GM18867 (cell line): ENCODE measurements at regions not wholly inside any gene's neighbourhood (a gene's known extent, or its start where the extent isn't known, plus 50 kb on each side); places are given as distances from the start of the nearest gene placed in this dataset.
"Not testable (repeated sequence)": the region's sequence is repeated elsewhere in the genome, so short reads cannot be mapped to it uniquely, and the experiment has no call there.

Source experiments
- ATAC-seq: cut with Tn5 transposase; IDR thresholded peaks from one replicate; pipeline ENCODE4 v1.9.1; 2021; ENCODE audit warnings: mild to moderate bottlenecking, moderate library complexity; ENCODE audit not compliant: unreplicated experiment

DNA sequence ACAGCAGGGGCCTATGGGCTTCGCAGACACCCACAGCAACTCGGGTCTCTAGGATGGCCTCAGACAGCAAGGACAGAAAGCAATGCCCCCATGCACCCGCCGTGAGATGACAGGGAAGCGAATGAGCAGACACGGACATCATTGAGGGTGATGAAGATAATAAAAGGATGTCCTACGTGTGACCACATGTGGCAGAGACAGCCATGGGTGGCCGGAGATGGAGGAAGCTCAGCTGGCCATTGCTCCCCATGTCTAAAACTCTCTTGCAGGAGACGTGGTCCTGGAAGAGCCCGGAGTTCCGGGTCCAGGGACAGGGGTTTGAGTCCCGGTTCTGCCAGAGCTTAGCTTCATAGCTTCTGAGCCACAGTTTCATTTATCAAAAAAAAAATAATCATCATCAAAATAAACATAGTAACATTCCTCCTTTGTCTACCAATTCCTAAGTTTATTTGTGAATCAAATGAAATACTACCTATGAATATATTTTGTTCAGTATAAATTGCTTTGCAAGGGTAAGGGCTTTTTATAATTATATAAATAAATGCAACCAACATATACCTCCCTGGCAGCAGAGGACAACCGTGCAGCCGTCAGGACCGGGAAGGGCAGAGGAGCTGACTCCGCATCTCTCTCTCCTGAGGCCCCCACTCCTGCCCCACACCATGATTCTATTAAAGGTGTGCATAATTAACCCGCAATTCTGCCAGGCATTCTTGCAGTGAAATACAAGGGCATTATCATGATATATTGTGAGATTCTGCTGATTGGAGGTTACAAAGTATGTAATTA, 401.4 kb upstream of the MYT1L start:
- ATAC-seq = no peak

GRCh38 chr2:2731816-2732284, 400.8 kb upstream of the MYT1L start:
- no peak for ATAC-seq

GRCh38 chr2:2731101-2731815, 400.2 kb upstream of the MYT1L start:
- no peak for ATAC-seq

- ATAC-seq = no peak
Measured at GRCh38 chr2:2730301-2730833, 399.3 kb upstream of the MYT1L start.

DNA sequence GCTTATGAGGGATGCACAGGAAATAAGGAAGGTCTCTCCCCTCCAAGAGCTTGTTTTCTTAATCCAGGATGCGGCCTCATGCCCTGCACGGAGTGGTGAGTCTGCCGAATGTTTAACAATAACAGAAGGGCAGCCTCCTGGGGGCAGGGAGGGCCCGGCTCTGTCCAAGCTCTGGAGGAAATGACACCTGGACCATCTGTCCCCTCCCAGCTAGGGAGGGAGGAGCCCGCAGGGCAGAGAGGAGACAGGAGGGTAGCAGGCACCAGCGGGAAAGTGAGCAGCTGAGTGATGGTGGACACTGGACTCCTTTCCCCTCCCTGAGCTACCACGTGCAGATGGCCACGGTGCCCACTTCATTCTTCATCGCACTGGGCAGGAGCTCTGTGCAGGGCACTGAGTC, 398.2 kb upstream of the MYT1L start:
- ATAC-seq = no peak

GRCh38 chr2:2728635-2729034, 397.6 kb upstream of the MYT1L start:
- no peak for ATAC-seq

DNA sequence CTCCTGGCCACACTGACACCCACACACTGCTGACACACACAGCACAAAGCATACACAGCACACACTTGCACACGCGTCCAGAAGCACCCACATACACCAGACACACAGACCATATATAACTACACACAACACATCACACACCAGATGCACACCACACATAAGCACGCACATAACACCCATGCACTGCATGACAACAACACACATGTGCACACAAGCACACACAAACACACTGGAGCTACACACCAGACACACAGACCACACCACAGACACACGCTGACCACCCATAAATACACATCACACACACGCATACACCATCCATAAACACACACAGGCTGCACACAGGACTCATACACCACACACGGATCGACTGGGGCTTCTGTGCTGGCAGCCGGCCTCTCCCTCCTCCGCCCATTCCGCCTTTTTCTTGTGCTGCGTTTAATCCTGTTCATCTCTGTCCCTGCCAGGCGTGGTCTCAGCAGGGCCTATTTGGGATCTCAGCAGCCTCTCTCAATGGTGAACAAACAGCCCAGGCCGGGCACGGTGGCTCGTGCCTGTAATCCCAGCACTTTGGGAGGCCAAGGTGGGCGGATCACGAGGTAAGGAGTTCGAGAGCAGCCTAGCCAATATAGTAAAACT, 396.9 kb upstream of the MYT1L start:
- no peak for ATAC-seq

- ATAC-seq = no peak
Measured at GRCh38 chr2:2726163-2726562, 395.1 kb upstream of the MYT1L start.

DNA sequence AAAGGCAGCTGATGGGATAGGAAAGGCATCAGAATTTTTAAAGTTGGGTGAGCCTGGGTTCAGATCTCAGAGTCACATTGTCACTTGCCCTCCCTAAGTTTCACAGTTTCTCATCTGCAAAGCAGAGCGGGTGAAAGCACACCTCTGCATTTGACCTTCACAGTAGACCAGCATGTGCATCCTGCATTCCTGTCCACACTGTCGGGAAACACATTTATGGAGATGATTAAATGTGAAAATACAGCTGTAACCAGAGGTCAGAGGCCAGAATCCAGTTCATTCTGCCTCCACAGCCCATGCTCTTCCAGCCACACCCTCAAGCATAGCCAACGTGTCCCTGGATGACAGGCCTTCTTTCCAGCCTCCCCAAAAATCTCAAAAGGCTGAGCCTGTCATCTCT, 392.0 kb upstream of the MYT1L start:
- no peak for ATAC-seq

DNA sequence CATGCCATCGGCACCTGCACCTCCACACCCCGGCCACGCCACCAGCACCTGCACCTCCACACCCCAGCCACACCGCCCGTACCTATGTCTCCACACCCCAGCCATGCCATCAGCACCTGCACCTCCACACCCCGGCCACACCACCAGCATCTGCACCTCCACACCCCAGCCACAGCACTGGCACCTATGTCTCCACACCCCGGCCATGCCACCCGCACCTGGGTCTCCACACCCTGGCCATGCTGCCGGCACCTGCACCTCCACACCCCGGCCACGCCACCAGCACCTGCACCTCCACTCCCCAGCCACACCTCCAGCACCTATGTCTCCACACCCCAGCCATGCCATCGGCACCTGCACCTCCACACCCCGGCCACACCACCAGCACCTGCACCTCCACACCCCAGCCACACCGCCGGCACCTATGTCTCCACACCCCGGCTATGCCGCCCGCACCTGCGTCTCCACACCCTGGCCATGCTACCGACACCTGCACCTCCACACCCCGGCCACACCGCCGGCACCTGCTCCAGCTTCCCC, 390.3 kb upstream of the MYT1L start:
- ATAC-seq = no peak

GRCh38 chr2:2720806-2721205, 389.7 kb upstream of the MYT1L start:
- not testable (repeated sequence) for ATAC-seq

DNA sequence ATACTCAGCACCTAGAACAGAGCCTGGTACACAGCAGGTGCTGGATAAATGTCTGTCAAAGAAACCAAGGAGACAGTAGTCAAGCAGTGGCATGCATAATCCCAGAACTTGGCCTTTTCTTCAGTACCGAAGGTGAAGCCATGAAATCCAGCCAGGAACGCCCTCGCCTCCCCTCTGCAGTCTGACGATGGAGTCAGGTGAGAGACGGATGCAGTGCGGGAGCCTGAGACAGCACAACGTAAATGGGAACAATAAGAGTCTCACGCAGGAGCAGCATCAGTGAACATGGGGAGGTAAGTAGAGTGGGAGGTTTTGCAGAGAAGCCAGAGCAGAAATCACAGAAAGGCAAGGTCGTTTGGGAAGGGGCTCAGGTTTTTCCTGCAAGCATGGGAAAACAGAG, 389.3 kb upstream of the MYT1L start:
- no peak for ATAC-seq

GRCh38 chr2:2719781-2720180, 388.7 kb upstream of the MYT1L start:
- ATAC-seq = no peak

DNA sequence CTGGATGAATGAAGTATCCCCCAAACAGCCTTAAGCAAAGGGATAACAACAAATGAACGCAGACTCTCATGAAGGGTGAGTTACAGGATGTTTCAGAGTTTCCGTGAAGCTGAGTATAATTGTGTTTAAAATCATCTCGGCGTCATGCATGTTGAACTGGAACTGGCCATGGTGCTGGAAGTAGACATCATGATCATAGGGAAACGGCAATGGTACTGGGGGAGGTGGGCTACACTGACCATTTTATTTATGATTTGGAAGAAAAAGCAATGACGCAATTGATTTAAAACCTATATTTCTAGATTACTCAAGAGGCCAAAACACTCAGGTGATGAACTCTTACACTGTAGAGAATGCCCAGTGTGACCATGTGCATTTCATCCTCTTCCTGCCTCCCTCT, 387.9 kb upstream of the MYT1L start:
- no peak for ATAC-seq

- ATAC-seq = no peak
Measured at GRCh38 chr2:2717406-2717805, 386.3 kb upstream of the MYT1L start.

DNA sequence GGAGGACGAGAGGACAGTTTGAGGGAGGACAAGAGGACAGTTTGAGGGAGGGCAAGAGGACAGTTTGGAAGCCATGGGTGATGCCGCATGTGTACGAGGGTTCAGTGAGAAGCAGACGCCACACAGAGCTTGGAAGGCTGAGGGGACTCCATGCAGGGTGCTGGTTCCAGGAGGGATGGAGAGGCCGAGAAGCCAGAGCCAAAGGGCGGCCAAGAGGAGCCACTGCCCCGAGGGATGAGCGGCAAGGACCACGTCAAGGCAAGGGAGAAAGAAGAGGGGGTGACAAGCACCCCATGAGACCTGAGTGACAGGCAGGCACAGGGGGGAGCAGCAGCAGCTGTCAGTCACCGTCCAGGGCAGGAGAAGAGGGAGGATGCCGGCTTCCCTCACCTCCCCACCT, 385.7 kb upstream of the MYT1L start:
- no peak for ATAC-seq

DNA sequence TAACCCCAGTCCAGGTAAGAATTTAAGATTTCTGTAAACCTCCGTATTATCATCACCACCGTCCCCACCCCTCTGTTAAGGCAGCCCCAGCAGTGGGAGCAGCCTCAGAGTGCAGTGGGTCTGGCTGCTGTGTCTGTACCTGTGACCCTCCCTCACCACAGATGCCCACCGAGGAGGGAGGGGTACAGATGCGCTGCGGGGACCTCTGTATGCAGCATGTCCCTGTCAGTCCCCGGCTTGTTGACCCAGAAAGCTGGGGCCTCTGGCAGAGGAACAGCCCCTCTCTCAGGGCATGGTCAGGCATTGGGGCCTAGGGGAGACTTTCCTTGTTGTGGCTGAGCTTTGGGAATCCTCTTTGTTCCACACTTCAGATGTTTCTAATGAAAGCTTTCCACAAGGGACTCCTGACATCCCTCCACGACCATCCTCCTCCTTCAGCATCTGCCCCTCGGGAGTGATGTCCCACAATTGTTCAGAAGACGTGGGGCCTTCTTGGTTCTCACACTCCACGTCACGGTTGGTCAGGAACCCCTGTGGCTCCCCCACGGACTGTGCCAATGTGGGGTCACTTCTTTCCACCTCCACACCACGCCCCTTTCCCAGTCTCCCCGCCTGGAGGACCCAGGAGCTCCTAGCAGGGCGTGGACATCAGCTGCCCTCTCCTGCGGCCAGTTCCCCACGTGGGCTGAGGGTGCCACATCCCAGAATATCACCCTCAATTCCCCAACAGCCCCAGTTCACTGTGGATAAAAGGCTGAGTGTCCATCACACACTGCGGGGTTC, 384.2 kb upstream of the MYT1L start:
- ATAC-seq = no peak

GRCh38 chr2:2714408-2714807, 383.3 kb upstream of the MYT1L start:
- no peak for ATAC-seq

DNA sequence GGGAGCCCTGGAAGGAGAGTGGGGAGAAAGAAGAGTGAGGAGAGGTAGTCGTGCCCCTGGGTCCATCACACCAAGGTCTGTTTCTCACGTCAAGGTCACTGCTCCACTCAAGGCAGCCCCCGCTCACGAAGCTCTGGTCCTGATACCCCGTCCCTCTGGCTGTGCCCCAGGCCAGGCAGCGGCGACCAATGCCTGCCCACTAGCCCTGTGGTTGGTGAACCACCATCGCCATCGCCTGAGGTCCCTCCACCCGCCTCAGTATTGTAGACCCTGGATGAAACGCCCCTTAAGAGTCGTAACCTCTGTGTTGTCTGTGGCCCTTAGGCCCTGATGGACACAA, 378.3 kb upstream of the MYT1L start:
- no peak for ATAC-seq

GRCh38 chr2:2708575-2709430, 377.7 kb upstream of the MYT1L start:
- no peak for ATAC-seq
